Amniotic epithelial cell (primary cell): ENCODE measurements at regions not wholly inside any gene's neighbourhood (a gene's known extent, or its start where the extent isn't known, plus 50 kb on each side); places are given as distances from the start of the nearest gene placed in this dataset.
"Not testable (repeated sequence)": the region's sequence is repeated elsewhere in the genome, so short reads cannot be mapped to it uniquely, and the experiment has no call there.

ENCODE experiments used
- DNase-seq: peaks from one replicate; pipeline ENCODE4 v3.0.0-alpha.2; 2010; ENCODE audit warnings: low read depth

DNA sequence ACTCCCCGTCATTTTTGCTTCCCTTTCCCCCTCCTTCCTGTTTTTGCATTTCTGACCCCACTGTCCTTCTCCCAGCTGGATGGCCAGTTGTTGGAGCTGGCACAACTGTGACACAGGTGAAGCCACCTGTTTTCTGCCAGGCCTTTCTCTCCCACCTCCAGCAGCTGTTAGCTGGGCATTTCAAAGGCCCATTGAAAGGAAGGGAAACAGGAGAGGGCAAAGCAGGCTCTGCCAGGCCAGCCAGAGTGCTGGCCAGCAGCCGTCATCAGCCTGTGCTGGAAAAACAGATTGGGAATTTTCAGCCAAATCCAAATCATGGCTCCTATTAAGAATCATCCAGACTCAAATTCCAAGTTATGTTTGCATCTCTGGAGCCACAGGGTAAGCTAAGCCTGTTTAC, 155.2 kb upstream of the C2CD4B start:
- DNase-seq = no peak

GRCh38 chr15:62323353-62323890, 158.3 kb upstream of the C2CD4B start:
- no peak for DNase-seq

GRCh38 chr15:62324382-62324781, 159.3 kb upstream of the C2CD4B start:
- no peak for DNase-seq

DNA sequence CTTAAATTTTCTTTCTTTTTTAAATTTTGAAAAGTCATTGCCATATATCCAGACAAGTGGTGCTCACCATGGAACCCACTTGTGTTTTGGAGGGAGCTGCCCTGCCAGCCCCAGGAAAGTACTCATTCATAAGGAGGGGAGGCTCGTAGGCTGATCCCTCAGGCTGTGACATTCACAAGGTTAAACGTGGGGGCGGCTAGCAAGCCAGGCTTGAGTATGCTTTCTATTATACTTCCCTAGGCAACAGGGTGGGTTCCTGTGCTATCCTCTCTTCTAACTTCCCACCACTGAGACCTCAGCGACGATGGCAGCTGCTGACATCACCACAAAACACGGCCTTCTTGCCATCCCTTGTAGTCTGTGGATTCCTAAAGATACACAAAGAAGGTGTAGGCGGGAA, 160.5 kb upstream of the C2CD4B start:
- no peak for DNase-seq

DNA sequence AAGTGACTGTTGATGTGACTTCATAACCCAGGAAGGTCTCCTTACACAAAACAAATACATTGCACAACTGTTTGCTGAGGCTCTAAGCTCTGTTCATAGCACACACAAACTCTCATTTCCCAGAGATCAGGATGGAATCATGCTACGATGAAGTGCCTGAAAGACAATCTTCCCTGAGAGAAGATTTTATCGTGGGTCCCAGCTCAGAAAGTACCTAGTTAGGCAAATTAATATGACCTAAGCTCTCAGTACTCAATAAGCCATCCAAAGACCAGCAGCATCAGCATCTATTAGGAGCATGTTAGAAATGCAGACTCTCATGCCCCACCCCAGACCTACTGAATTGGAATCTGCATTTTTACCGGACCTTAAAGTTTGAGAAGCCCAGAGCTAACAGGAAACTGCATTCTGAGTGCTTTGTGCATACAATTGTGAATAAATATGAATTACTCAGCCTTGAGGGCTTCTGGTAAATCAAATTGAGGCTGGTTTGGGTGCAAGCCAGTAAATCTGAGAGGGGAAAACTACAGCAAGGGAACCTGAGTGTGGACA, 161.5 kb upstream of the C2CD4B start:
- no peak for DNase-seq

- no peak for DNase-seq
Observed at GRCh38 chr15:62327406-62327805, 162.3 kb upstream of the C2CD4B start.

GRCh38 chr15:62332472-62332871, 167.4 kb upstream of the C2CD4B start:
- not testable (repeated sequence) for DNase-seq

DNA sequence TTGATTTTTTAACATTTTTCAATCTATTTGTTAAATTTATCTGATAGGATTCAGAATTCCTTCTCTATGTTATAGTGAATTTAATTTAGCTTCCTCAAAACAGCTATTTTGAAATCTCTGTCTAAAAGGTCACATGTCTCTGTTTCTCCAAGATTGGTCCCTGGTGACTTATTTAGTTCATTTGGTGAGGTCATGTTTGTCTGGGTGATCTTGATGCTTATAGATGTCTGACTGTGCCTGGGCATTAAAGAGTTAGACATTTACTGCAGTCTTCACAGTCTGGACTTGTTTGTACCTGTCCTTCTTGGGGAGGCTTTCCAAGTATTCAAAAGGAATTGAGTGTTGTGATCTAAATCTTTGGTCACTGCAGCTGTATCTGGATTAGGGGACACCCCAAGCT, 169.5 kb upstream of the C2CD4B start:
- no peak for DNase-seq

DNA sequence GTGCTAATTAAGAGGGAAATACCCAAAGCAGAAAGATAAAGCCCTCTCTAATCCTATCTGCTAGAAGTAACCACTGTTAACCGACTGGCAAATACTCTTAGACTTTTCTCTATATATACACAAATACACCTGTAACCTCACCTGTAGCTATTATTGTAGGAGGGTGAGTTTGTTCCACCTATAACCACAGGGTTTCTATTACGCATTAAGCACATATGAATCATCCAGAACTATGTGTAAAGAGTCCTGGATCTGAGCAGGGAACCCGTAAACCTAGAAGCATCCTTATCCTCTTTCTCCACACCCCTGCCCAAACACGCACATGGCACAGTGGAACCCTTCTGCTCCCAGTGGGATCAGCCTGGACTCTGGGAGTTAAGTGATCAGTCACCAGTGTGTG, 172.8 kb upstream of the C2CD4B start:
- DNase-seq = no peak

GRCh38 chr15:62338497-62338896, 173.4 kb upstream of the C2CD4B start:
- DNase-seq = no peak

GRCh38 chr15:62342959-62343358, 177.9 kb upstream of the C2CD4B start:
- DNase-seq = no peak

DNA sequence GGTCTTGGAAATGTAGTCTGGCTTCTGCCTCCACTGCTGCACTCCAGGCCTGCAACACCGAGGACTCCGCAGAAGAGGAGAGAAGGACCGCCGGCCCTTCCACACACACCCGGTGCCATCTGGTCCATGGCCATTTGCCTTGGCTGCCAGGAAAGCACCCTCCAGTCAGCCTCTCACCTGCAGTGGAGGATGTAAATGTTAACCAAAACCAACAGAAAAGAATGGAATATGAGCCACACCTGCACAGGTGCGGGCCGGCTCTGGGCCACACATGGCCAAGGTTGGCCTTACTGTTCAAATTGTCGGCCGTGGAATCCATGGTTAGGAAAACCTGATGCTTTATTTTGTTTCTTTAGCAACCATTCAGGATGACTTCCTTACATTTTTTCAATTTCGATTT, 178.3 kb upstream of the C2CD4B start:
- no peak for DNase-seq

- DNase-seq = peak; percentile 26
Observed at GRCh38 chr15:62344806-62345539, 179.9 kb upstream of the C2CD4B start.

DNA sequence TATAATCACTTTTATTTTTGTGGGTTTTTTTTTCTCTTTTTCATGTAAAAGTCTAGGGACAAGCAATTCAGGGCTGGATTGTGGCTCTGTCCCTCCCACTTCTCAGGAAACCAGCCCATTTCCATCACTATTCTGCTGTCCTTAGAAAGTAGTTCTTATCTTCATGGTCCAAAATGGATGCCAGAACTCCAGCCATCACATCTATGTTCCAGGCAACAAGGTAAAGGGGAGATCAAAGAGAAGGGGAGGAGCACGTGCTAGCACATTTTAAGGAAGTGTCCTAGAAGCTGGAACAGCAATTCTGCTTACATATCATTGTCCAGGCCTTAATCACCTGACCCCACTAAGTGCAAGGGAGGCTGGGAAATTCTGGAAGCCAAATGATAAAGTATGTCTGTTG, 181.1 kb upstream of the C2CD4B start:
- DNase-seq = no peak

DNA sequence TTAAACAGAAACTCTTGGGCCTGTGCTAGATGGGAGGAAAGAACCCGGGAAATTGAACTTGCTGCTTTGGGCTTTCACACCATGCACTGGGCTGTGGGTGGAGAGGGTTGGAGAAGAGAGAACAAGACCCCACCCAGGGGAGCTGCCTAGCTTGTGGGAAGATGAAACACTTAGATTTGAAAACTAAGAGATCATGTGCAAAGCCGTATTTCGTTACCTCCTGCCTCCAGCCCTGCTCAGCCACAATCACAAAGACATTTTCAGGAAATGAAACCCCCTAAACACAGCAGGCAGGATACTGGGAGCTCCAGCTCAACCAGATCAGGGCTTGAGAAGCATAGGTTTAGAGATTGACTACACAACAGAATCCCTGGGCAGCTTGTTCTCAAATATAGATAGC, 183.0 kb upstream of the C2CD4B start:
- DNase-seq = no peak

GRCh38 chr15:62348623-62349022, 183.5 kb upstream of the C2CD4B start:
- DNase-seq = no peak

- DNase-seq = no peak
Observed at GRCh38 chr15:62352817-62353216, 187.7 kb upstream of the C2CD4B start.

- DNase-seq = no peak
Observed at GRCh38 chr15:62357431-62357830, 192.3 kb upstream of the C2CD4B start.

- DNase-seq = no peak
Observed at GRCh38 chr15:62359416-62359815, 194.3 kb upstream of the C2CD4B start.

DNA sequence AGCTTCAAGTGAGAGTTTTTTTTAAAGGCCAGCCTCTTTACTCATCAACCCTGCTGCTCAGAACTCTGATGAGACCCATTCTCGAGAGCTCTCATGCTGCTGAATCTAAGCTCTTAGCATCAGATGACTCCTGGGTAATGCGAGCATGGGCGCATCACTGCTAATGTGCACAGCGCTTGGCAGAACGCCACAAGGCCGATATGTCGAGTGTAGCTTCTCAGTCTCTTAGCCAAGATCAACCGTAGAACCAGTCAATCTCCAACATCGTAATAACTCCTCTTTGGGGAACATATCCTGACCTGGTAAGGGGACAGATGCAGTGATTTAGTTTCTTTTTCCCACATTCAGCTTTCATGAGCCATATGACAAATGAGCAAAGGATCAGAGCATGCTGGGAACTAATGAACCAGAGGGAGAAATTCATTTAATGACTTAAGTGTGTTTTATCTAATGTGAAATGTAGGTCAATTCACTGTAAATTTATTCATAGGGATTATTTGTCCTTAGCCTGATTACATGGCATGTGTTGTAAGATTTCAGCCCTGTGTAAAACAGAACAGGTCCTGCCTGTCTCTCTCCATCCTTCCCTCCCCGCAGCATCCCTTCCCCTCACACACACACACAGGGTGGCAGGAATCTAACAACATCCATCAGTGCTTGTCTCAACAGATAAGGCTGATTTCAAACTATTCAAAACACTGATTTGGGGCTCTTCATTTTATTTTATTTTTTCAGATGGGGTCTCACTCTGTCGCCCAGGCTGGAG, 195.4 kb upstream of the C2CD4B start:
- peak; percentile 4 for DNase-seq

DNA sequence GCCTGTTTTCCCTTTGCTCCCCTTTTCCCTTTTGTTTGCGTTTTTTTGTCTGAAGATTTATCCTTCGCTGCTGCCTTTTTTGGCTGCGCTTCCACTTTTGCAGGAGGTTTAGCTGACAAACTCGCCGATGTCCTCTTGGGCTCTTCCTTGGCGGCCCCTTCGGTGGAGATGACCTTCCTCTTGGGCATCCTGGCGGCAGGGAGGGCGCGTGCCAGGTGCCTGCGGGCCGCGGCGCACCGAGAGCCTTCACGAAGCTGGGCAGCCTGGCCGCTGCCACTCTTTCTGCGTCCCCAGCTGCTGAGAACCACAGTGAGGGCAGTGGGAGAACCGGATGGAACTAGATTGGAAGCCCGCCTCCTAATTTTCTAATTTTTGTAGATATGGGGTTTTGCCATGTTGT, 197.1 kb upstream of the C2CD4B start:
- DNase-seq = no peak

GRCh38 chr15:62362608-62363007, 197.5 kb upstream of the C2CD4B start:
- peak; percentile 86 for DNase-seq

GRCh38 chr15:62363913-62364312, 198.8 kb upstream of the C2CD4B start:
- DNase-seq = no peak
